ENCODE measurements at regions not wholly inside any gene's neighbourhood (a gene's known extent, or its start where the extent isn't known, plus 50 kb on each side); places are given as distances from the start of the nearest gene placed in this dataset. TPM values are rescaled to one million over a fixed set of nuclear protein-coding genes. Genes with fewer than 3 reads are reported as not detected.

GRCh38 chr13:87607266-87607665 is 63.9 kb upstream of the SLITRK5 start:
- no TSS peak for BruUV-seq (replicated peaks)
- H3K4me3 ChIP-seq (ENCODE audit: low read depth, low read length, poor library complexity, severe bottlenecking), result no peak overlapping the region
- H2AFZ ChIP-seq (ENCODE audit: low read length), result no peak overlapping the region
- intact Hi-C loops (cut with micrococcal nuclease; ENCODE audit: unreplicated experiment), result no loop called here
- no peak overlapping the region for H3K4me2 ChIP-seq (ENCODE audit: low read length)
- H3K79me2 ChIP-seq (ENCODE audit: insufficient read depth, low read depth, low read length), result no peaks in the 10 kb centered on the region
- ChIA-PET POLR2A (no interaction called here), CTCF (ENCODE audit: unreplicated experiment) (no interaction called here)
- H3K36me3 ChIP-seq (ENCODE audit: insufficient read depth, low read length), result no peaks in the 10 kb centered on the region
- no peaks in the 10 kb centered on the region for H3K9me2 ChIP-seq (ENCODE audit: insufficient read depth, low read length)
- TF ChIP-seq EZH2phosphoT487 (IDR thresholded peaks at IDR 0.05; ENCODE audit: borderline replicate concordance, low read depth, low read length), result no peak
- TF ChIP-seq CTCF (conservative IDR thresholded peaks at IDR 0.05; ENCODE audit: low read length), result no peak
- no peaks in the 10 kb centered on the region for H3K4me1 ChIP-seq (ENCODE audit: insufficient read depth, low read length, poor library complexity, severe bottlenecking)
- H3K27ac ChIP-seq (ENCODE audit: low read depth, low read length, poor library complexity, severe bottlenecking), result no peak overlapping the region
- no peaks in the 10 kb centered on the region for H4K20me1 ChIP-seq (ENCODE audit: insufficient read depth, low read length)
- no peaks in the 10 kb centered on the region for H3K9me3 ChIP-seq (ENCODE audit: low read length)
- DNase-seq (ENCODE audit: low spot score), result no peak

GRCh38 chr13:87614276-87614675 is 56.9 kb upstream of the SLITRK5 start:
- no peaks in the 10 kb centered on the region for H3K79me2 ChIP-seq (ENCODE audit: insufficient read depth, low read depth, low read length)
- H3K9me3 ChIP-seq (ENCODE audit: low read length), result no peaks in the 10 kb centered on the region
- no peaks in the 10 kb centered on the region for H3K9me2 ChIP-seq (ENCODE audit: insufficient read depth, low read length)
- TF ChIP-seq EZH2phosphoT487 (IDR thresholded peaks at IDR 0.05; ENCODE audit: borderline replicate concordance, low read depth, low read length), result no peak
- TF ChIP-seq CTCF (conservative IDR thresholded peaks at IDR 0.05; ENCODE audit: low read length), result no peak
- no peak overlapping the region for H2AFZ ChIP-seq (ENCODE audit: low read length)
- H3K4me1 ChIP-seq (ENCODE audit: insufficient read depth, low read length, poor library complexity, severe bottlenecking), result no peaks in the 10 kb centered on the region
- no peak for DNase-seq (ENCODE audit: low spot score)
- no peaks in the 10 kb centered on the region for H4K20me1 ChIP-seq (ENCODE audit: insufficient read depth, low read length)
- H3K27ac ChIP-seq (ENCODE audit: low read depth, low read length, poor library complexity, severe bottlenecking), result no peak overlapping the region
- BruUV-seq (replicated peaks), result no TSS peak
- H3K4me2 ChIP-seq (ENCODE audit: low read length), result no peak overlapping the region
- no peaks in the 10 kb centered on the region for H3K36me3 ChIP-seq (ENCODE audit: insufficient read depth, low read length)
- POLR2A ChIA-PET, result interaction anchor here (1.9 kb wide), 1 partner anchor 19 kb away, joined by 9 read pairs; no protein-coding TSS in a partner anchor
- CTCF ChIA-PET (ENCODE audit: unreplicated experiment), result no interaction called here
- H3K4me3 ChIP-seq (ENCODE audit: low read depth, low read length, poor library complexity, severe bottlenecking), result no peak overlapping the region
- intact Hi-C loops (cut with micrococcal nuclease; ENCODE audit: unreplicated experiment), result no loop called here

Small RNAs in the stretch of these regions (small RNA-seq; reads per million reads assigned to genes)
- not detected for gene UBBP5
